ENCODE measurements at regions not wholly inside any gene's neighbourhood (a gene's known extent, or its start where the extent isn't known, plus 50 kb on each side); places are given as distances from the start of the nearest gene placed in this dataset.

DNA sequence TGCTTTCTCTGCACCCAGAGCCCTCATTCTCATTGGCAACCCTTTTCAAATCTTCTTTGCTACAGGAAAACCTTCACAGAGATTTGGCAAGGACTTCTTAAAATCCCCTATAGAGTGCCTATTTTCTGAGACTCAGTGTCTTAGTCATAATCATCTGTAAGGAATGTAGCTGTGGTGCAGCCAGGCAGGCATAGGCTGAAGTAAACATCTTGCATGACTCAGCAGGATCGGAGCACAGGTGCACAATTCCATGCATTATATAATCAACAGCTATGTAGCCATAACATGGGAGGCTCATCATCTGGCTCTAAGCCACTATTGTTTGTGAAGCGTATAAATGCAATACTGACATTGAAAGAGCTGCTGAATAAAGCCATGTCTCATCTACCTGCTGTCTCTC is 368.8 kb downstream of the MAGEE1 start:
- TF ChIP-seq EZH2 (IDR thresholded peaks at IDR 0.05; ENCODE audit: low read length, missing control alignments) = no peak
- TF ChIP-seq, protein P1, sequence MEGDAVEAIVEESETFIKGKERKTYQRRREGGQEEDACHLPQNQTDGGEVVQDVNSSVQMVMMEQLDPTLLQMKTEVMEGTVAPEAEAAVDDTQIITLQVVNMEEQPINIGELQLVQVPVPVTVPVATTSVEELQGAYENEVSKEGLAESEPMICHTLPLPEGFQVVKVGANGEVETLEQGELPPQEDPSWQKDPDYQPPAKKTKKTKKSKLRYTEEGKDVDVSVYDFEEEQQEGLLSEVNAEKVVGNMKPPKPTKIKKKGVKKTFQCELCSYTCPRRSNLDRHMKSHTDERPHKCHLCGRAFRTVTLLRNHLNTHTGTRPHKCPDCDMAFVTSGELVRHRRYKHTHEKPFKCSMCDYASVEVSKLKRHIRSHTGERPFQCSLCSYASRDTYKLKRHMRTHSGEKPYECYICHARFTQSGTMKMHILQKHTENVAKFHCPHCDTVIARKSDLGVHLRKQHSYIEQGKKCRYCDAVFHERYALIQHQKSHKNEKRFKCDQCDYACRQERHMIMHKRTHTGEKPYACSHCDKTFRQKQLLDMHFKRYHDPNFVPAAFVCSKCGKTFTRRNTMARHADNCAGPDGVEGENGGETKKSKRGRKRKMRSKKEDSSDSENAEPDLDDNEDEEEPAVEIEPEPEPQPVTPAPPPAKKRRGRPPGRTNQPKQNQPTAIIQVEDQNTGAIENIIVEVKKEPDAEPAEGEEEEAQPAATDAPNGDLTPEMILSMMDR (conservative IDR thresholded peaks at IDR 0.05 in 1 of 2, IDR thresholded peaks at IDR 0.05 in 1 of 2; ENCODE audit: low read depth in 1 of 2, low read length in 2 of 2) = no peak

Data from fibroblast of lung (primary cell).